ENCODE measurements at regions not wholly inside any gene's neighbourhood (a gene's known extent, or its start where the extent isn't known, plus 50 kb on each side); places are given as distances from the start of the nearest gene placed in this dataset.

GRCh38 chr4:23613782-23614181 lies 276.1 kb downstream of the PPARGC1A start:
- Histone ChIP-seq H3K36me3 (ENCODE audit: control insufficient read depth, insufficient read depth, low read length) (no peaks in the 10 kb centered on the region), H3K4me3 (ENCODE audit: low read length) (no peak overlapping the region), H3K27ac (ENCODE audit: low read length) (no peak overlapping the region), H3K4me1 (ENCODE audit: control insufficient read depth, insufficient read depth, low read length) (no peaks in the 10 kb centered on the region), H3K27me3 (ENCODE audit: control insufficient read depth, insufficient read depth, low read length) (no peaks in the 10 kb centered on the region), H3K9me3 (ENCODE audit: control insufficient read depth, insufficient read depth, low read length) (peaks cover 3% of the 10 kb centered on the region)
- Mint-ChIP-seq H3K27me3 (ENCODE audit: low read depth in 2 of 2) (no peaks in the 10 kb centered on the region), H3K27ac (no peak overlapping the region), H3K4me3 (no peak overlapping the region), H3K4me1 (no peaks in the 10 kb centered on the region), H3K9me3 (peaks cover 3 to 5% of the 10 kb centered on the region in 2 donors), H3K36me3 (no peaks in the 10 kb centered on the region)
- ATAC-seq (no peak), DNase-seq (no peak)
- intact Hi-C loops (cut with micrococcal nuclease), result no loop called here
- no peak for TF ChIP-seq CTCF (IDR thresholded peaks at IDR 0.05)

GRCh38 chr4:23602720-23603119 lies 287.1 kb downstream of the PPARGC1A start:
- no peaks in the 10 kb centered on the region for H3K36me3 ChIP-seq (ENCODE audit: control insufficient read depth, insufficient read depth, low read length)
- WGBS (ENCODE audit: insufficient coverage), result 80% methylated on average over 2 of the region's 2 CpGs
- TF ChIP-seq CTCF (IDR thresholded peaks at IDR 0.05), result no peak
- H3K9me3 ChIP-seq (ENCODE audit: control insufficient read depth, insufficient read depth, low read length), result no peaks in the 10 kb centered on the region
- ATAC-seq, result no peak
- H3K36me3 Mint-ChIP-seq, result no peaks in the 10 kb centered on the region
- DNase-seq, result no peak
- no peak overlapping the region for H3K27ac Mint-ChIP-seq
- no peak overlapping the region for H3K4me3 ChIP-seq (ENCODE audit: low read length)
- no peak overlapping the region for H3K27ac ChIP-seq (ENCODE audit: low read length)
- intact Hi-C loops (cut with micrococcal nuclease), result no loop called here
- no peaks in the 10 kb centered on the region for H3K27me3 Mint-ChIP-seq (ENCODE audit: low read depth in 2 of 2)
- no peaks in the 10 kb centered on the region for H3K4me1 Mint-ChIP-seq
- no peak overlapping the region for H3K4me3 Mint-ChIP-seq
- no peaks in the 10 kb centered on the region for H3K27me3 ChIP-seq (ENCODE audit: control insufficient read depth, insufficient read depth, low read length)
- H3K4me1 ChIP-seq (ENCODE audit: control insufficient read depth, insufficient read depth, low read length), result no peaks in the 10 kb centered on the region
- peaks cover 9 to 18% of the 10 kb centered on the region in 2 donors for H3K9me3 Mint-ChIP-seq

- Mint-ChIP-seq H3K36me3 (no peaks in the 10 kb centered on the region), H3K9me3 (peaks cover 14 to 17% of the 10 kb centered on the region in 2 donors), H3K4me3 (no peak overlapping the region), H3K27me3 (ENCODE audit: low read depth in 2 of 2) (no peaks in the 10 kb centered on the region), H3K4me1 (no peaks in the 10 kb centered on the region), H3K27ac (no peak overlapping the region)
- intact Hi-C loops (cut with micrococcal nuclease), result no loop called here
- Histone ChIP-seq H3K36me3 (ENCODE audit: control insufficient read depth, insufficient read depth, low read length) (no peaks in the 10 kb centered on the region), H3K4me3 (ENCODE audit: low read length) (no peak overlapping the region), H3K27me3 (ENCODE audit: control insufficient read depth, insufficient read depth, low read length) (no peaks in the 10 kb centered on the region), H3K4me1 (ENCODE audit: control insufficient read depth, insufficient read depth, low read length) (no peaks in the 10 kb centered on the region), H3K27ac (ENCODE audit: low read length) (no peak overlapping the region), H3K9me3 (ENCODE audit: control insufficient read depth, insufficient read depth, low read length) (peaks cover 12% of the 10 kb centered on the region)
- no peak for TF ChIP-seq CTCF (IDR thresholded peaks at IDR 0.05)
- no peak for ATAC-seq
- 67% methylated on average over 2 of the region's 3 CpGs for WGBS (ENCODE audit: insufficient coverage)
- no peak for DNase-seq
These were observed 295.7 kb downstream of the PPARGC1A start for GRCh38 chr4:23594125-23594524.

GRCh38 chr4:23590431-23590830 lies 299.4 kb downstream of the PPARGC1A start:
- H3K27me3 ChIP-seq (ENCODE audit: control insufficient read depth, insufficient read depth, low read length), result no peaks in the 10 kb centered on the region
- WGBS (ENCODE audit: insufficient coverage), result no CpG with 5 or more reads among the region's 2 CpGs
- H3K27me3 Mint-ChIP-seq (ENCODE audit: low read depth in 2 of 2), result no peaks in the 10 kb centered on the region
- peaks cover 13 to 17% of the 10 kb centered on the region in 2 donors for H3K9me3 Mint-ChIP-seq
- no peaks in the 10 kb centered on the region for H3K36me3 Mint-ChIP-seq
- H3K27ac ChIP-seq (ENCODE audit: low read length), result no peak overlapping the region
- H3K4me1 Mint-ChIP-seq, result no peaks in the 10 kb centered on the region
- H3K9me3 ChIP-seq (ENCODE audit: control insufficient read depth, insufficient read depth, low read length), result peaks cover 12% of the 10 kb centered on the region
- DNase-seq, result no peak
- H3K4me1 ChIP-seq (ENCODE audit: control insufficient read depth, insufficient read depth, low read length), result no peaks in the 10 kb centered on the region
- TF ChIP-seq CTCF (IDR thresholded peaks at IDR 0.05), result no peak
- no peak for ATAC-seq
- no peaks in the 10 kb centered on the region for H3K36me3 ChIP-seq (ENCODE audit: control insufficient read depth, insufficient read depth, low read length)
- H3K27ac Mint-ChIP-seq, result no peak overlapping the region
- H3K4me3 Mint-ChIP-seq, result no peak overlapping the region
- H3K4me3 ChIP-seq (ENCODE audit: low read length), result no peak overlapping the region
- intact Hi-C loops (cut with micrococcal nuclease), result no loop called here

All from natural killer cell (primary cell).